HEK293 (cell line): ENCODE measurements at regions not wholly inside any gene's neighbourhood (a gene's known extent, or its start where the extent isn't known, plus 50 kb on each side); places are given as distances from the start of the nearest gene placed in this dataset.

Experiments
- RBAK ChIP-seq: fragments of 450-650 bp; formaldehyde crosslinking; IDR thresholded peaks from 2 replicates; pipeline ENCODE4 v1.5.1; 2016; ENCODE audit warnings: missing biosample characterization, missing genetic modification characterization
- REPIN1 ChIP-seq: fragments of 450-650 bp; formaldehyde crosslinking; IDR thresholded peaks from 2 replicates; pipeline ENCODE4 v1.5.1; 2017; ENCODE audit warnings: missing biosample characterization, missing genetic modification characterization, low read depth
- ZFP41 ChIP-seq: fragments of 450-650 bp; formaldehyde crosslinking; IDR thresholded peaks from 2 replicates; pipeline ENCODE4 v1.5.1; 2016; ENCODE audit warnings: missing biosample characterization, missing genetic modification characterization, borderline replicate concordance
- ZNF274 ChIP-seq, 2 experiments: fragments of 200-500 bp in 1 of 2; fragments of 450-650 bp in 1 of 2; sonication (Bioruptor generic) in 1 of 2; formaldehyde crosslinking in 1 of 2; IDR thresholded peaks; 2 replicates each; pipeline versions ENCODE4 v1.5.1 to v1.6.1; 2014 to 2016; ENCODE audit warnings: borderline replicate concordance in 1 of 2, inconsistent platforms in 1 of 2, low read length in 1 of 2, missing biosample characterization in 1 of 2, missing genetic modification characterization in 1 of 2
- ZNF324 ChIP-seq: fragments of 450-650 bp; formaldehyde crosslinking; IDR thresholded peaks from 2 replicates; pipeline ENCODE4 v1.5.1; 2016; ENCODE audit warnings: missing biosample characterization, missing genetic modification characterization
- ZNF473 ChIP-seq: fragments of 450-650 bp; formaldehyde crosslinking; IDR thresholded peaks from 2 replicates; pipeline ENCODE4 v1.5.1; 2017; ENCODE audit warnings: missing biosample characterization, missing genetic modification characterization
- ZNF777 ChIP-seq: fragments of 450-650 bp; formaldehyde crosslinking; IDR thresholded peaks from 2 replicates; pipeline ENCODE4 v1.5.1; 2017; ENCODE audit warnings: missing biosample characterization, missing genetic modification characterization, borderline replicate concordance
- TF ChIP-seq, protein P1 (sequence below): fragments of 450-650 bp; formaldehyde crosslinking; IDR thresholded peaks from 2 replicates; pipeline ENCODE4 v1.5.1; 2016; ENCODE audit warnings: missing biosample characterization, missing genetic modification characterization
- TF ChIP-seq, protein P2 (sequence below): fragments of 450-650 bp; formaldehyde crosslinking; IDR thresholded peaks from 2 replicates; pipeline ENCODE4; 2016; ENCODE audit warnings: missing biosample characterization, missing genetic modification characterization

DNA sequence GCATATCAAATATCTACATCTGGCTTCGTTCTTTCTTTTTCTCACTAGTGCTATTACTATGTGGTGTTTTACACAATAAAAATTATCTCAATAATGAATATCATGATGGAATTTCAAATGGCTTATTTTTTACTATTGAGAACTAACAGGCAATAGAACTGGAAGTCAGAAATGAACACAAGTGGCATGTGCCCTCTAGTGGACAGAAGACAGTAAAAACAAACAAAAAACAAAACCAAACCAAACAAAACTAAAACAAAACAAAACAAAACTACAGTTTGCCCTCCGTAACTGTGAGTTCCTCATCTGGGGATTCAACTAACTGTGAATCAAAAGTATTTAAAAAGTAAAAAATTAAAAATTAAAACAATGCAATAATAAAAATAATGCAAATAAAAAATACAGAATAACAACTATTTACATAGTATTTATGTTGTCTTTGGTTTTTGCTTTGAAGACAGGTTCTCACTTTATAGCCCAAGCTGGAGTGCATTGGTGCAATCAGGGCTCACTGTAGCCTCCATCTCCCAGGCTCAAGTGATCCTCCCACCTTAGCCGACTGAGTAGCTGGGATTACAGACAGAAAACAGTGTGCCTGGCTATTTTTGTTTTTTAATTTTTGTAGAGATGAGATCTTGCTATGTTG lies 195.6 kb upstream of the TACR3 start:
- no peak for TF ChIP-seq ZNF777 (tag by site-specific recombination)
- TF ChIP-seq, protein P1, sequence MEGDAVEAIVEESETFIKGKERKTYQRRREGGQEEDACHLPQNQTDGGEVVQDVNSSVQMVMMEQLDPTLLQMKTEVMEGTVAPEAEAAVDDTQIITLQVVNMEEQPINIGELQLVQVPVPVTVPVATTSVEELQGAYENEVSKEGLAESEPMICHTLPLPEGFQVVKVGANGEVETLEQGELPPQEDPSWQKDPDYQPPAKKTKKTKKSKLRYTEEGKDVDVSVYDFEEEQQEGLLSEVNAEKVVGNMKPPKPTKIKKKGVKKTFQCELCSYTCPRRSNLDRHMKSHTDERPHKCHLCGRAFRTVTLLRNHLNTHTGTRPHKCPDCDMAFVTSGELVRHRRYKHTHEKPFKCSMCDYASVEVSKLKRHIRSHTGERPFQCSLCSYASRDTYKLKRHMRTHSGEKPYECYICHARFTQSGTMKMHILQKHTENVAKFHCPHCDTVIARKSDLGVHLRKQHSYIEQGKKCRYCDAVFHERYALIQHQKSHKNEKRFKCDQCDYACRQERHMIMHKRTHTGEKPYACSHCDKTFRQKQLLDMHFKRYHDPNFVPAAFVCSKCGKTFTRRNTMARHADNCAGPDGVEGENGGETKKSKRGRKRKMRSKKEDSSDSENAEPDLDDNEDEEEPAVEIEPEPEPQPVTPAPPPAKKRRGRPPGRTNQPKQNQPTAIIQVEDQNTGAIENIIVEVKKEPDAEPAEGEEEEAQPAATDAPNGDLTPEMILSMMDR (tag by site-specific recombination), result no peak
- TF ChIP-seq, protein P2, sequence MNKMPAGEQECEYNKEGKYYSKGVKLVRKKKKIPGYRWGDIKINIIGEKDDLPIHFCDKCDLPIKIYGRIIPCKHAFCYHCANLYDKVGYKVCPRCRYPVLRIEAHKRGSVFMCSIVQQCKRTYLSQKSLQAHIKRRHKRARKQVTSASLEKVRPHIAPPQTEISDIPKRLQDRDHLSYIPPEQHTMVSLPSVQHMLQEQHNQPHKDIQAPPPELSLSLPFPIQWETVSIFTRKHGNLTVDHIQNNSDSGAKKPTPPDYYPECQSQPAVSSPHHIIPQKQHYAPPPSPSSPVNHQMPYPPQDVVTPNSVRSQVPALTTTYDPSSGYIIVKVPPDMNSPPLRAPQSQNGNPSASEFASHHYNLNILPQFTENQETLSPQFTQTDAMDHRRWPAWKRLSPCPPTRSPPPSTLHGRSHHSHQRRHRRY (tag by site-specific recombination), result no peak
- no peak for TF ChIP-seq ZNF473 (tag by site-specific recombination)
- no peak for TF ChIP-seq ZNF324 (tag by site-specific recombination)
- TF ChIP-seq ZFP41, result no peak
- no peak for TF ChIP-seq REPIN1 (tag by site-specific recombination)
- no peak for TF ChIP-seq RBAK (tag by site-specific recombination)
- no peak for TF ChIP-seq ZNF274 (IDR thresholded peaks at IDR 0.05; ENCODE audit: low read length)
- no peak for TF ChIP-seq ZNF274 (tag by site-specific recombination; IDR thresholded peaks at IDR 0.05; ENCODE audit: borderline replicate concordance)
